ENCODE measurements at regions not wholly inside any gene's neighbourhood (a gene's known extent, or its start where the extent isn't known, plus 50 kb on each side); places are given as distances from the start of the nearest gene placed in this dataset.

DNA sequence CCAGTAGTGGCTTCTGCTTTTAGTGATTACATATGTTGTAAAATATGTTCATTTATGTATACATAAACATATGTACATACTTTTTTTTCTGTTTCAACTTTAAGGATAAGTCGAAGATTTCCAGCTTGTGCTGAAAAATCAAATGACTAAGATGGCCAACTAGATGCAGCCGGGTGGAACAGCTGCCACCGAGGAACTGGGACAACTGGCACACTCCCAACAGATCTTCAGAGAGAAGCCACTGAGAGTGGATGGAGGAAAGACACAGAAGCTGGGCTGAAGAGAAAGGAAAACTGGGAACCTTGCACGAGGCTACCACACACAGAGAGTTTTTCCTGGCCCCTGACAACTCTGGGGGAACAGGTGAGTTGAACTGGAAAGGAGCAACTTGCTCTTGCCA, 207.5 kb downstream of the FAM47B start:
- TF ChIP-seq CTCF (IDR thresholded peaks at IDR 0.05; ENCODE audit: low read depth, low read length), result no peak
- TF ChIP-seq POLR2A (IDR thresholded peaks at IDR 0.05; ENCODE audit: extremely low read depth, insufficient read length), result no peak
